Astrocyte of the spinal cord (primary cell): ENCODE measurements at regions not wholly inside any gene's neighbourhood (a gene's known extent, or its start where the extent isn't known, plus 50 kb on each side); places are given as distances from the start of the nearest gene placed in this dataset.

Source experiments
- DNase-seq: peaks from one replicate; pipeline ENCODE4 v3.0.0; 2011; ENCODE audit warnings: low read depth, low spot score
- H3K4me3 ChIP-seq: 2 replicates; pipeline ENCODE4 v1.5.1; 2011; ENCODE audit warnings: low read depth, mild to moderate bottlenecking, low read length, moderate library complexity
- CTCF ChIP-seq: IDR thresholded peaks from 2 replicates; pipeline ENCODE4 v1.5.1; 2012; ENCODE audit warnings: low read depth, mild to moderate bottlenecking, low read length, inconsistent platforms
- in situ Hi-C: cut with HindIII; loops from 2 replicates; pipeline ENCODE4 v1.10.0; 2017; ENCODE audit warnings: low sequenced_read_pairs

- in situ Hi-C loops = no loop called here
- peak; percentile 23 for DNase-seq
- TF ChIP-seq CTCF = no peak
- no peak overlapping the region for H3K4me3 ChIP-seq
Observed at GRCh38 chr22:47474464-47474863, 712.0 kb downstream of the TBC1D22A start.

- H3K4me3 ChIP-seq = no peak overlapping the region
- in situ Hi-C loops = no loop called here
- TF ChIP-seq CTCF = no peak
- no peak for DNase-seq
Observed at GRCh38 chr22:47472636-47473035, 710.2 kb downstream of the TBC1D22A start.

- in situ Hi-C loops = no loop called here
- TF ChIP-seq CTCF = no peak
- H3K4me3 ChIP-seq = no peak overlapping the region
- no peak for DNase-seq
Observed at GRCh38 chr22:47471406-47471805, 709.0 kb downstream of the TBC1D22A start.

- TF ChIP-seq CTCF = no peak
- in situ Hi-C loops = no loop called here
- no peak for DNase-seq
- no peak overlapping the region for H3K4me3 ChIP-seq
Observed at GRCh38 chr22:47465809-47466208, 703.4 kb downstream of the TBC1D22A start.

GRCh38 chr22:47465222-47465621 is 702.8 kb downstream of the TBC1D22A start:
- no peak overlapping the region for H3K4me3 ChIP-seq
- no peak for TF ChIP-seq CTCF
- in situ Hi-C loops = no loop called here
- DNase-seq = no peak

GRCh38 chr22:47463220-47463619 is 700.8 kb downstream of the TBC1D22A start:
- no peak overlapping the region for H3K4me3 ChIP-seq
- in situ Hi-C loops = no loop called here

More at GRCh38 chr22:47463220-47463619, 700.8 kb downstream of the TBC1D22A start:
- TF ChIP-seq CTCF = no peak
- DNase-seq = no peak
